Nephron (organoid): ENCODE measurements at regions not wholly inside any gene's neighbourhood (a gene's known extent, or its start where the extent isn't known, plus 50 kb on each side); places are given as distances from the start of the nearest gene placed in this dataset.

Source experiments
- H3K27ac Mint-ChIP-seq, 3 experiments: 2 replicates each; pipeline ENCODE4 v1.8.0; 2020; ENCODE audit warnings: mixed read lengths in 3 of 3, mild to moderate bottlenecking in 2 of 3, moderate library complexity in 1 of 3
- H3K27me3 Mint-ChIP-seq: 2 replicates; pipeline ENCODE4 v1.8.0; 2021; ENCODE audit warnings: low read depth, mild to moderate bottlenecking, moderate library complexity, mixed read lengths
- H3K36me3 Mint-ChIP-seq: 2 replicates; pipeline ENCODE4 v1.8.0; 2020; ENCODE audit warnings: low read depth, mixed read lengths
- H3K4me1 Mint-ChIP-seq: 2 replicates; pipeline ENCODE4 v1.8.0; 2020; ENCODE audit warnings: mixed read lengths
- H3K4me3 Mint-ChIP-seq, 3 experiments: 2 replicates each; pipeline ENCODE4 v1.8.0; 2020; ENCODE audit warnings: mild to moderate bottlenecking in 3 of 3, mixed read lengths in 3 of 3, moderate library complexity in 2 of 3
- H3K9me3 Mint-ChIP-seq: 2 replicates; pipeline ENCODE4 v1.8.0; 2020; ENCODE audit warnings: mixed read lengths
- CTCF ChIP-seq, 3 experiments: fragments of 200-600 bp; sonication (generic); IDR thresholded peaks; one replicate each; pipeline ENCODE4 v1.5.0; 2021; ENCODE audit warnings: antibody characterized with exemption in 3 of 3; ENCODE audit not compliant: unreplicated experiment in 3 of 3

GRCh38 chr17:71881041-71881440, 239.8 kb upstream of the SOX9 start:
- TF ChIP-seq CTCF (IDR thresholded peaks at IDR 0.05; ENCODE audit: unreplicated experiment in 3 of 3): no peak
- Mint-ChIP-seq H3K36me3 (no peaks in the 10 kb centered on the region), H3K27ac (no peak overlapping the region), H3K9me3 (no peaks in the 10 kb centered on the region), H3K27me3 (peaks cover 3% of the 10 kb centered on the region), H3K4me3 (no peak overlapping the region), H3K4me1 (no peaks in the 10 kb centered on the region)

DNA sequence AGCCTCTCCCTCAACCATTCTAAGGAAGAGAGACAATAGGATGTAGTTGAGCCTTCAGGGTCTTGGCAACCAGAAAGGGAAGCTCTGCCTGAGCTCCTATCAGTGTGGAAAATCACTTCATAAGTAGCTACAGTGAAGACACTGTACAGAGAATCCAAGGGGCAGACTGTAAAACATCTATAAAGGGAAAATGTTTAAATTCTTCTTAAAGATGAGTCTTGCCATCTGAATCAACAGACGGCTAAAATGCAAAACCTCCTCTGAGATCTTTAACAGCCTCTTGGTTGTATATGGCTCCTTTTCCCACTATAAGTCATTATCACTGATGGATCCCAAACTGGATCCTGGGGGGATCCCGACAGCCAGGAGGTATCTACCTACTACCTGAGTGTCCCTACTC, 239.2 kb upstream of the SOX9 start:
- TF ChIP-seq CTCF (IDR thresholded peaks at IDR 0.05; ENCODE audit: unreplicated experiment in 3 of 3): no peak
- Mint-ChIP-seq H3K9me3 (no peaks in the 10 kb centered on the region), H3K4me3 (no peak overlapping the region), H3K27me3 (peaks cover 3% of the 10 kb centered on the region), H3K36me3 (no peaks in the 10 kb centered on the region), H3K4me1 (no peaks in the 10 kb centered on the region), H3K27ac (no peak overlapping the region)

DNA sequence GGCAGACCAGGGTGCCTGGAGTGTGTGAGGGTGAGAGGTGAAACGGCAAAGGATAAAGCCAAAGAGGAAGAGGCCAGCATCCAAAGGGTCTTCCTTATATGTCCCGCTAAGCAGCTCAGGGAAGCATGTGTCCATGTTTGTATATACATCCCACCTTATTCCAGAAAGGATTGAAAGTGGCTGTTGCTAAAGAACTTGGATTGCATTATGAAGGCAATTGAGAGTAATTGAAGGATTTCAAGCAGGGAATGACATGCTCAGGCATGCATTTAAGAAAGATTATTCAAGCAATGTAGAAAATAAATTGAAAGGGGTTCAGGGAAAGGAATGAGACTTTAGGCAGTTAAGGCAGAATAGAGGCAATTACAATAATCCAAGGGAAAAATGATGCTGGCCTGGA, 237.6 kb upstream of the SOX9 start:
- Mint-ChIP-seq H3K4me3 (no peak overlapping the region), H3K27me3 (peaks cover 3% of the 10 kb centered on the region), H3K36me3 (no peaks in the 10 kb centered on the region), H3K27ac (no peak overlapping the region), H3K9me3 (no peaks in the 10 kb centered on the region), H3K4me1 (no peaks in the 10 kb centered on the region)
- no peak for TF ChIP-seq CTCF (IDR thresholded peaks at IDR 0.05; ENCODE audit: unreplicated experiment in 3 of 3)

DNA sequence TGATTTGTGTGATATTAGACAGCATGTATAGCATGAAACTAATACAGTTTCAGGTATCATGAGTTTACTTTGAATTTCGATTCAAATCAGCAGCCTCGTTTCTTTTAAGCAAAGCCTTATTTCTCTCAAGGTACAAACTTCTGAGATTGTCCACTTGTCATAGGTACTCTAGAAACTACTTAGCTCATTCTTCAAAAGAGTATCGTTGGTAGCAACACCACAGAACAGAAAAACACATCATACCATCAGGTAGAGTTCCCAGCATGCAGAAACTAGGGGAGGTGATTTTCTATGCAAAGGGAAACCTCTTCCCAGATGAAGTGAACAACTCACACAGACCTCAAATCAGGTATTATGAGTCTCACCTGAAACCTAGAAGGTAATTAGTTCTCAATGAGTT, 237.0 kb upstream of the SOX9 start:
- H3K9me3 Mint-ChIP-seq: no peaks in the 10 kb centered on the region
- no peak overlapping the region for H3K4me3 Mint-ChIP-seq
- H3K4me1 Mint-ChIP-seq: no peaks in the 10 kb centered on the region
- H3K27me3 Mint-ChIP-seq: peaks cover 3% of the 10 kb centered on the region
- no peak for TF ChIP-seq CTCF (IDR thresholded peaks at IDR 0.05; ENCODE audit: unreplicated experiment in 3 of 3)
- H3K27ac Mint-ChIP-seq: no peak overlapping the region
- H3K36me3 Mint-ChIP-seq: no peaks in the 10 kb centered on the region

DNA sequence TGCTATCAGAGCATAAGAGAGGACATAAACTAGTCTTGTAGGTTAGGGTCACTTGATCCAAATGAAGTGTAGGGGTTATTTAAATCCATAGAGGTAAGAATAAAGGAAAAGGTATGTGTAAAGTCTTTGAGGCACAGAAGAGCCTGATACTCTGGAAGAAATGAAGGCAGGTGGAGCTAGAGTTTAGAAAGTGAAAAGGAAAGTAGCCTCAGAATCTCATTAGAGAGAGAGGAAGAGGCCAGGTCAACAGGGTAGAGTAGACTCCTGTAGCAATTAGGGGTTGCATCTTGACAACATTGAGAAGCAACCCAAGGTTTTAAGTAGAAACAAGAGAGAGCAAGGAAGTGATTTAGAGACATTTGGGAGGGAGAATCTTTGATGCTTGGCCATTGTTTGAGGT, 235.2 kb upstream of the SOX9 start:
- H3K36me3 Mint-ChIP-seq: no peaks in the 10 kb centered on the region
- H3K27ac Mint-ChIP-seq: no peak overlapping the region
- no peaks in the 10 kb centered on the region for H3K4me1 Mint-ChIP-seq
- H3K27me3 Mint-ChIP-seq: no peaks in the 10 kb centered on the region
- no peak overlapping the region for H3K4me3 Mint-ChIP-seq
- no peaks in the 10 kb centered on the region for H3K9me3 Mint-ChIP-seq
- TF ChIP-seq CTCF (IDR thresholded peaks at IDR 0.05; ENCODE audit: unreplicated experiment in 3 of 3): no peak

DNA sequence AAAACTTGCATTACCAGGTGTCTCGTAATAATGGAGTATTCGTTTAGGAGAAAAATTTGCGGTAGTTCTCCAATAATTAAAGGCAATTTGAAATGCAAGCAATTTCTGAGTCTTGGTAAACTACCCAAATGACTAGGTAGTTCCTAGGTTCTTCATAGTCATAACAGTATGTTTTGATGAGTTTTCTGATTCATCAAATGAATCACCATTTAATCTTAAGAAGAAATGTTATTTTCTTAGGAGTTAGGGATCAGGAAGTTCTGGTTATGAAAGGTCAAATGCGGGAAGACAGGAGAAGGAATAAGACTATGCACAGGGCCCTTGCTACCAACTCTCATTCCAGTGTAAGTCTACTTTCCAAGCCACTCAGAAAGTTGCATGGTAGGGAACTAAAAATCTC, 221.5 kb upstream of the SOX9 start:
- H3K27ac Mint-ChIP-seq: no peak overlapping the region
- no peak overlapping the region for H3K4me3 Mint-ChIP-seq
- peaks cover 5% of the 10 kb centered on the region for H3K4me1 Mint-ChIP-seq
- peaks cover under 1% of the 10 kb centered on the region for H3K36me3 Mint-ChIP-seq
- no peak for TF ChIP-seq CTCF (IDR thresholded peaks at IDR 0.05; ENCODE audit: unreplicated experiment in 3 of 3)
- H3K27me3 Mint-ChIP-seq: no peaks in the 10 kb centered on the region
- H3K9me3 Mint-ChIP-seq: peaks cover 2% of the 10 kb centered on the region
